ENCODE measurements at regions not wholly inside any gene's neighbourhood (a gene's known extent, or its start where the extent isn't known, plus 50 kb on each side); places are given as distances from the start of the nearest gene placed in this dataset.

DNA sequence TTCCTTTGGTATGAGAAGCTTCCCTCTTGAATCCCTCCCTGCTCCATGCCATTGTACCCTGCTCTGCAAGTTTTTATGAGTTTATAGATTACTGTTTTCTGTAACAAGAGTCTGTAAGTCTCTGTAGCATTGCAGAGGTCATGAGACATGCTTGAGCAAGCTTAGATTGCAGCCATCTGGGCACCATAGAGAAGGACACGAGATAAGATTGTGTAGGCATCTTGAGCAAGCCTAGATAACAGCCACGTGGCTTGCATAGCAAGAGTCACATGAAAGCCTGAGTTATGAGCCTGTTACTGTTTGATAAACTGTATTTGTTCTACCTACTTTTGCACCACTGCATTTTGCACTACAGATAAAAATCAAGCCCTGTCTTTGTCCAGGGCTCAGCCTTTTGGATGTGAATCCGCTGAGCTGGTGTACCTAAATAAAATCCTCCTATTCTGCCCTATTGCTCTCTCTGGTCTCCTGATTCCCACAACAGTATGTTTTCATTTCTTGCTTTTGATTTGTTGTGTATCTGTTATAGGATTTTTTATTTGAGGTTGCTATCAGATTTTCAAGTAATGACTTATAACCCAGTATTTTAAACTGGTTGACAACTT lies 127.4 kb upstream of the ANKRD50 start:
- no peak for TF ChIP-seq POLR2A (IDR thresholded peaks at IDR 0.05; ENCODE audit: low read length)
- no peak for TF ChIP-seq GATA1 (IDR thresholded peaks at IDR 0.05; ENCODE audit: low read depth, low read length)

Data from erythroblast (primary cell).